Naive B cell (primary cell): ENCODE measurements at regions not wholly inside any gene's neighbourhood (a gene's known extent, or its start where the extent isn't known, plus 50 kb on each side); places are given as distances from the start of the nearest gene placed in this dataset.
"Not testable (repeated sequence)": the region's sequence is repeated elsewhere in the genome, so short reads cannot be mapped to it uniquely, and the experiment has no call there.

Experiments
- ATAC-seq, 2 donors: fragments of 150-1000 bp; cut with Tn5 transposase; 2 replicates each; pipeline ENCODE4 v1.10.0; 2021; ENCODE audit warnings: low read depth in 2 of 2, mild to moderate bottlenecking in 2 of 2, moderate library complexity in 2 of 2
- DNase-seq: peaks from one replicate; pipeline ENCODE4 v3.0.0; 2022
- H3K27ac Mint-ChIP-seq, 6 donors: one replicate each; pipeline ENCODE4 v1.8.0; 2020 to 2022; ENCODE audit warnings: mild to moderate bottlenecking in 6 of 6, mixed read lengths in 6 of 6, moderate library complexity in 5 of 6, inconsistent platforms in 2 of 6
- H3K27me3 Mint-ChIP-seq, 3 donors: one replicate each; pipeline ENCODE4 v1.8.0; 2021 to 2022; ENCODE audit warnings: mixed read lengths in 3 of 3, mild to moderate bottlenecking in 1 of 3
- H3K36me3 Mint-ChIP-seq, 2 donors: one replicate each; pipeline ENCODE4 v1.8.0; 2020 to 2022; ENCODE audit warnings: mixed read lengths in 2 of 2, inconsistent platforms in 1 of 2, mild to moderate bottlenecking in 1 of 2
- H3K4me1 Mint-ChIP-seq, 3 donors: one replicate each; pipeline ENCODE4 v1.8.0; 2020 to 2022; ENCODE audit warnings: mixed read lengths in 3 of 3, inconsistent platforms in 1 of 3, mild to moderate bottlenecking in 1 of 3, moderate library complexity in 1 of 3
- H3K4me3 Mint-ChIP-seq, 8 donors: one replicate each; pipeline ENCODE4 v1.8.0; 2020 to 2022; ENCODE audit warnings: mild to moderate bottlenecking in 8 of 8, mixed read lengths in 8 of 8, moderate library complexity in 8 of 8, inconsistent platforms in 2 of 8
- H3K9me3 Mint-ChIP-seq, 7 donors: one replicate each; pipeline ENCODE4 v1.8.0; 2020 to 2022; ENCODE audit warnings: mixed read lengths in 7 of 7, mild to moderate bottlenecking in 5 of 7, inconsistent platforms in 2 of 7, moderate library complexity in 1 of 7

- no peaks in the 10 kb centered on the region for H3K36me3 Mint-ChIP-seq
- H3K4me3 Mint-ChIP-seq = no peak overlapping the region
- ATAC-seq (no peak), DNase-seq (no peak)
- H3K27me3 Mint-ChIP-seq = no peaks in the 10 kb centered on the region
- peaks cover 0 to 4% (median 0%) of the 10 kb centered on the region in 7 donors for H3K9me3 Mint-ChIP-seq
- no peaks in the 10 kb centered on the region for H3K4me1 Mint-ChIP-seq
- no peak overlapping the region for H3K27ac Mint-ChIP-seq
Measured at GRCh38 chrY:12305456-12305855, 395.6 kb upstream of the USP9Y start.

DNA sequence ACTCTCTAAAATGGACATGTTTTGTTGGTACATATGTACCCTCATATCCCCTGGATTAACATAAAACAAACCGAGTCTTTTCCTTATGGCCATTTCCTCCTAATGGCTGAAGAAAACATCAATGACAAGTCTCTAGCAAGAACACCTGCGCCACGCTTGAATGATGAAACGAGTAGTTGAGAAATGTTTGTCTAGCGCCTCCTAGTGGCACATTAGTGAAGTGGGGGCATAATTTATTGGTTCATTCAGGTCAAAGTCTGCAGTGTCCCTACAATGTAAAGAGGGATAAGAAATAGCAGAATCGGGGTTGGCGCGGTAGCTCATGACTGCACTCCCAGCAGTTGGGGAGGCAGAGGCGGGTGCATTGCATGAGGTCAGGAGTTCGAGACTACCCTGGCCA lies 391.8 kb upstream of the USP9Y start:
- DNase-seq (no peak), ATAC-seq (no peak)
- Mint-ChIP-seq H3K4me3 (no peak overlapping the region), H3K27me3 (no peaks in the 10 kb centered on the region), H3K36me3 (no peaks in the 10 kb centered on the region), H3K9me3 (peaks cover 0 to 4% (median 0%) of the 10 kb centered on the region in 7 donors), H3K27ac (no peak overlapping the region), H3K4me1 (no peaks in the 10 kb centered on the region)

DNA sequence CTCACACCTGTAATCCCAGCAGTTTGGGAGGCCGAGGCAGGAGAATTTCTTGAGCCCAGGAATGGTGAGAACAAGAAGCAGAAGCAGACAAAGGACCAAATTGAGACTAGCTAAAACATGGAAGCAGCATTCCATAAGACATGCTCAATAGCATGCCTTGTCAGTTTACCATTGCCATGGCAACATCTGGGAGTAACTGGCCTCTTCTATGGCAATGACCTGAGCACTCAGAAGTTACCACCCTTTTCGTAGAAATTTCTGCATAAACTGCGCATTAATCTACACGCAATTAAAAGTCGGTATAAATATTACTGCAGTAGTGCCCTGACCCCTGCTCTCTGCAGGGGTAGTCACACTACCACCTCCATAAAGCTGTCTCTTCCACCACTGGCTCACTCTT lies 390.2 kb upstream of the USP9Y start:
- H3K27ac Mint-ChIP-seq = no peak overlapping the region

DNA sequence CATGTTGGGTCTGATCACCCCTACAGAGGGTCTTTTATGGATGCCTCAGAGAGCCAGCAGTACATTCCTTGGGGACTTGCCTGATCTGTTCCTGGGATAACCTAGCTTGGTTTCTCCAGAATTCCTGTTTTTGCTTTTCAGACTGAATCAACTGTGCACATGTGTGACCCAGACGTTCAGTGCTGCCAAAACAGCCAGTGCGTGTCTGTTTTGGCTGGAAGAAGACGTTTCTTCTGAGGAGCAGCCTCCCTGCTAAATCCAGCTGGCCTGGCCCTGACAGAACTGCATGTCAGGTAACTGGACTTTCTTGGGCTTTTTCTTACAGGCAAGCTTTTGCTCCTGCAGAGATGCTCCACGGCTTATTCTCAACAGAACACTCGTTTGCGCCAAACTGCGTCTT lies 373.3 kb upstream of the USP9Y start:
- Mint-ChIP-seq H3K9me3 (no peaks in the 10 kb centered on the region), H3K4me3 (no peak overlapping the region), H3K4me1 (no peaks in the 10 kb centered on the region), H3K36me3 (no peaks in the 10 kb centered on the region), H3K27ac (no peak overlapping the region), H3K27me3 (no peaks in the 10 kb centered on the region)
- ATAC-seq (no peak), DNase-seq (no peak)

More for the DNA sequence above, 390.2 kb upstream of the USP9Y start:
- ATAC-seq = no peak
- Mint-ChIP-seq H3K9me3 (peaks cover 0 to 4% (median 0%) of the 10 kb centered on the region in 7 donors), H3K4me3 (no peak overlapping the region), H3K4me1 (no peaks in the 10 kb centered on the region), H3K27me3 (no peaks in the 10 kb centered on the region), H3K36me3 (no peaks in the 10 kb centered on the region)
- DNase-seq = no peak

GRCh38 chrY:12331917-12332316 lies 369.1 kb upstream of the USP9Y start:
- not testable (repeated sequence) for DNase-seq, ATAC-seq, H3K4me1 Mint-ChIP-seq, H3K27ac Mint-ChIP-seq, H3K4me3 Mint-ChIP-seq, H3K9me3 Mint-ChIP-seq, H3K27me3 Mint-ChIP-seq, H3K36me3 Mint-ChIP-seq

- Mint-ChIP-seq H3K36me3 (no peaks in the 10 kb centered on the region), H3K4me1 (no peaks in the 10 kb centered on the region), H3K27me3 (no peaks in the 10 kb centered on the region), H3K4me3 (no peak overlapping the region), H3K9me3 (peaks cover 0 to 4% (median 0%) of the 10 kb centered on the region in 7 donors), H3K27ac (no peak overlapping the region)
- DNase-seq (no peak), ATAC-seq (no peak)
Measured at GRCh38 chrY:12343211-12343610, 357.8 kb upstream of the USP9Y start.

DNA sequence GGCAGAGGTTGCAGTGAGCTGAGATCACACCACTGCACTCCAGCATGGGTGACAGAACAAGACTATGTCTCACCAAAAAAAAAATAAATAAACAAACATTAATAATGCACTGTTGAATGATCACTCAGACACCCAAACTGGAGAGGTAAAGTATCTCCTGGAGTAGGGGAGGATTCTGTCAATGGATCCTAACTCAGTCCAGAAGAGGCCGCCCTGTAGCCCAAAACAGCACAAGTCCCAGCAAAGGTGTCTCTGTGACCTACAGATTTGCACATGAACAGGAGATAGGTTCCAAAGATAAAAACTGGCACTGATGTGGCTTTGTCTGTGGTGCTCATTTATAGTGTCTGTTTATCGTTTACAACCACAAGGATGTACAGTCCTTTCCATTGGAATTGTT lies 352.9 kb upstream of the USP9Y start:
- Mint-ChIP-seq H3K36me3 (no peaks in the 10 kb centered on the region), H3K9me3 (peaks cover 0 to 3% (median 0%) of the 10 kb centered on the region in 7 donors), H3K27ac (no peak overlapping the region), H3K4me3 (no peak overlapping the region), H3K27me3 (no peaks in the 10 kb centered on the region), H3K4me1 (no peaks in the 10 kb centered on the region)
- ATAC-seq = no peak
- DNase-seq = no peak

GRCh38 chrY:12357204-12357603 lies 343.8 kb upstream of the USP9Y start:
- H3K27ac Mint-ChIP-seq = no peak overlapping the region
- H3K27me3 Mint-ChIP-seq = no peaks in the 10 kb centered on the region
- H3K4me1 Mint-ChIP-seq = no peaks in the 10 kb centered on the region
- DNase-seq = no peak
- no peaks in the 10 kb centered on the region for H3K36me3 Mint-ChIP-seq
- H3K9me3 Mint-ChIP-seq = no peaks in the 10 kb centered on the region
- ATAC-seq = no peak
- no peak overlapping the region for H3K4me3 Mint-ChIP-seq

DNA sequence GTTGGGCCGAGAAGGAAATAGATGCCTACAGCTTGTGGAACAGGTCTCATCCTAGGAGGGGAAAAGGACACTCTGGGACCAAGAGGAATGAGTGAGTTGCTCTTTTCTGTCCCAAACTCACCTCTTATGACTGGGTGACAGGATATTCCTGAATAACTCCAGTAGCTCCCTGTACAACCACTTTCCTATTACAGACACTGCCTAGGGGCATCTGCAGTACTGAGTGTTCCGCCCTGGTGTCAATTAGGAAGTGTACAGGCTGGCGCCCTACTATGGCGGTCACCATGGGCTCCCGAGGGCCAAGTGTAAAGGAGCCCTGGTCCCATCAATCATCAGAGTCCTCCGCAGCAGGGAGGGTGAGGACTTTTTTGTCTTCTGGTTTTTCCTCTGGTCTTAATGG lies 343.4 kb upstream of the USP9Y start:
- ATAC-seq (no peak), DNase-seq (no peak)
- H3K4me1 Mint-ChIP-seq = no peaks in the 10 kb centered on the region
- no peak overlapping the region for H3K27ac Mint-ChIP-seq
- H3K4me3 Mint-ChIP-seq = no peak overlapping the region
- H3K27me3 Mint-ChIP-seq = no peaks in the 10 kb centered on the region
- no peaks in the 10 kb centered on the region for H3K9me3 Mint-ChIP-seq
- H3K36me3 Mint-ChIP-seq = no peaks in the 10 kb centered on the region

DNA sequence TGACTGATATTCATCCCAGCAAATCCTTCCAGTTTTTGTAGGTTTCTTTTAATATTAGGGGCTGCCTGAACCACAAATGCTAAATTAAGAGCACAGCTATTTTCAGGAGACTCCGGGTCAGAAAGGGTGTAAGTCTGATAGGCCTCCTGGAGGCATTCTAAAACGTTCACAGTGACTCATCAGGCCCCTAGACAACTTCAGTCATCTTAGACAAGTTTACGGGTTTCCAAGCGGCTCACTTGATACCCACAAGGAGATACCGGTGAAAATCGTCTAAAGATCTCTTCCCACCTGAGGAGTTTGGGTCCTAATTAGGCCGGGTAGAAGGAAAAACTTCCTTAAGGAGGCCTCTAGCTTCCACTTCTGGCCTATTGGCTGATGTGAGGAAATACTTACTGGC lies 342.7 kb upstream of the USP9Y start:
- H3K27me3 Mint-ChIP-seq = no peaks in the 10 kb centered on the region
- H3K4me3 Mint-ChIP-seq = no peak overlapping the region
- no peak for ATAC-seq
- no peaks in the 10 kb centered on the region for H3K9me3 Mint-ChIP-seq
- H3K27ac Mint-ChIP-seq = no peak overlapping the region
- DNase-seq = no peak
- H3K4me1 Mint-ChIP-seq = no peaks in the 10 kb centered on the region
- H3K36me3 Mint-ChIP-seq = no peaks in the 10 kb centered on the region

GRCh38 chrY:12359867-12360266 lies 341.2 kb upstream of the USP9Y start:
- no peaks in the 10 kb centered on the region for H3K36me3 Mint-ChIP-seq
- DNase-seq = no peak
- no peak for ATAC-seq
- no peak overlapping the region for H3K4me3 Mint-ChIP-seq
- no peaks in the 10 kb centered on the region for H3K9me3 Mint-ChIP-seq
- no peak overlapping the region for H3K27ac Mint-ChIP-seq
- H3K27me3 Mint-ChIP-seq = no peaks in the 10 kb centered on the region
- H3K4me1 Mint-ChIP-seq = no peaks in the 10 kb centered on the region

DNA sequence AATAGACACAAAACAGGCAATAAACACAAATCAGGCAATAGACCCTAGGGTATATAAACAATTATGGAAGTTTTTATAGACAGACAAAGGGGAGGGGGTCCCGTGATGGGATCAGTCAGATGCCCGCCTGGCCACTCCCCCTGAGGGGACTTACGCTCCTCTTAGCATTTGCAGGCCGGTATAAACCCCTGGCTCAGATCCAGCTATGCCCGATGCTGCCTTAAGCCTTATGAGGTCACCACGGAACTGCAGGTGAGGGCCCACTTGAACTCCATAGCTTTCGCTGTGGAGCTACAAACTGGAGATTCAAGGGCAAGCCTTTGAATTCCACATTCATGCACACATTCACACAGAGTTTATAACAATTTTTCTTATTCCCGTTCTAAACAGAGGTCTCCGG lies 340.5 kb upstream of the USP9Y start:
- Mint-ChIP-seq H3K9me3 (no peaks in the 10 kb centered on the region), H3K4me1 (no peaks in the 10 kb centered on the region), H3K27ac (no peak overlapping the region)

DNA sequence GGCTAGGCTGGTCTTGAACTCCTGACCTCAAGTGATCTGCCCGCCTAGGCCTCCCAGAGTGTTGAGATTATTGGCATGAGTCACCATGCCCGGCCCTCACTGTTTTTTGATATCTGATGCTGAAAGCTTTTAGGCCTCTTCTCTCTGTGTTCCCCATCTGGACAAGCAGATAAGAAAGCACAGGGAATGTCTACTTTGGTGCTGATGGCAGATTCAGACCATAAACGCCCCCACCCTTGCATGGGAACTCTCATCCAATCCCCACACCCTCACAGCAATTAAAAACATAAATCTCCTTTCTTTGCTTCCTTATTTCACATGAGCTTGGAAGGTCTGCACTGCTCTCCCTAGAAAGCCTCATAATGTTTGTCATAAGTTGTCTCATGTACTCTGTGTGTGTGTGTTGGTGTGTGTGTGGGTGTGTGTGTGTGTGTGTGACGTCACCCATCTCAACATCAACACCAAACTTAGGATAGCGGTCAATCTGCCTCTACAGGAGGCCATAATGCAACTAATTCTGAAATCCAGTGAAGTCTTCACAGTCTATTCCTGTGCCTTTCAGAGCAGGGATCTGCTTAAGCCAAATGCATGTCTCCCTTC lies 335.6 kb upstream of the USP9Y start:
- Mint-ChIP-seq H3K9me3 (no peaks in the 10 kb centered on the region), H3K4me3 (no peak overlapping the region), H3K27me3 (no peaks in the 10 kb centered on the region), H3K27ac (no peak overlapping the region), H3K4me1 (no peaks in the 10 kb centered on the region), H3K36me3 (no peaks in the 10 kb centered on the region)
- ATAC-seq (no peak), DNase-seq (no peak)

More for the DNA sequence above, 340.5 kb upstream of the USP9Y start:
- ATAC-seq = no peak
- H3K27me3 Mint-ChIP-seq = no peaks in the 10 kb centered on the region
- H3K36me3 Mint-ChIP-seq = no peaks in the 10 kb centered on the region
- DNase-seq = no peak
- no peak overlapping the region for H3K4me3 Mint-ChIP-seq

GRCh38 chrY:12374588-12374987 lies 326.4 kb upstream of the USP9Y start:
- not testable (repeated sequence) for DNase-seq, H3K4me3 Mint-ChIP-seq, H3K27me3 Mint-ChIP-seq, H3K27ac Mint-ChIP-seq, ATAC-seq, H3K4me1 Mint-ChIP-seq, H3K9me3 Mint-ChIP-seq, H3K36me3 Mint-ChIP-seq
